HFF-Myc (cell line): ENCODE measurements at regions not wholly inside any gene's neighbourhood (a gene's known extent, or its start where the extent isn't known, plus 50 kb on each side); places are given as distances from the start of the nearest gene placed in this dataset.

Experiments used
- DNase-seq: peaks from one replicate; pipeline ENCODE4 v3.0.0-alpha.2; 2011; ENCODE audit warnings: low read depth; ENCODE audit errors: extremely low read depth
- H3K4me3 ChIP-seq: replicated peaks from 2 replicates; pipeline ENCODE4 v1.5.1; 2011; ENCODE audit warnings: low read depth, mild to moderate bottlenecking, control low read depth, low read length
- TF ChIP-seq, protein P1 (sequence below): IDR thresholded peaks from 2 replicates; pipeline ENCODE4 v1.5.1; 2012; ENCODE audit warnings: mild to moderate bottlenecking, low read depth, low read length, control low read depth; ENCODE audit errors: missing control alignments

- H3K4me3 ChIP-seq = no peak overlapping the region
- TF ChIP-seq, protein P1, sequence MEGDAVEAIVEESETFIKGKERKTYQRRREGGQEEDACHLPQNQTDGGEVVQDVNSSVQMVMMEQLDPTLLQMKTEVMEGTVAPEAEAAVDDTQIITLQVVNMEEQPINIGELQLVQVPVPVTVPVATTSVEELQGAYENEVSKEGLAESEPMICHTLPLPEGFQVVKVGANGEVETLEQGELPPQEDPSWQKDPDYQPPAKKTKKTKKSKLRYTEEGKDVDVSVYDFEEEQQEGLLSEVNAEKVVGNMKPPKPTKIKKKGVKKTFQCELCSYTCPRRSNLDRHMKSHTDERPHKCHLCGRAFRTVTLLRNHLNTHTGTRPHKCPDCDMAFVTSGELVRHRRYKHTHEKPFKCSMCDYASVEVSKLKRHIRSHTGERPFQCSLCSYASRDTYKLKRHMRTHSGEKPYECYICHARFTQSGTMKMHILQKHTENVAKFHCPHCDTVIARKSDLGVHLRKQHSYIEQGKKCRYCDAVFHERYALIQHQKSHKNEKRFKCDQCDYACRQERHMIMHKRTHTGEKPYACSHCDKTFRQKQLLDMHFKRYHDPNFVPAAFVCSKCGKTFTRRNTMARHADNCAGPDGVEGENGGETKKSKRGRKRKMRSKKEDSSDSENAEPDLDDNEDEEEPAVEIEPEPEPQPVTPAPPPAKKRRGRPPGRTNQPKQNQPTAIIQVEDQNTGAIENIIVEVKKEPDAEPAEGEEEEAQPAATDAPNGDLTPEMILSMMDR = no peak
- no peak for DNase-seq
Measured at GRCh38 chr19:30084390-30084819, 142.4 kb downstream of the URI1 start.

DNA sequence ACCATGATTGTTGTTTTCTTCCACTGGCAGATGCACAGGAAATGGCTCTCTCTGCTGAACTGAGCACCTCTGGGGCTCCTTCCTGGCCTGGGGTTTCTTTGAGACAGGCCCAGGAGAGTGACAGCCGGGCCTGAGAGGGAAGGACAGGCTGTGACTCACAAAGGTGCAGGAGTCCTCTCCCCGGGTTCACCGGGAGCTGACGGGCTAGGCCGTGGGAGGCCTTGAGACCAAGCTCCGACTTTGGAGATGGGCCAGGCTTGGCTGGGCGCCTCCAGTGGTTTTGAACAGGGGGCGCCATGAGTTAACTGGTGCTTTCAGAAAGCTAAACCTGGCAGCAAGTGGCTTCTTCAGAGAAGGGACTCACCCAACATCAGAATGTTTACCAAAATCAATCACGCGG lies 143.4 kb downstream of the URI1 start:
- TF ChIP-seq, protein P1 = no peak
- no peak for DNase-seq
- no peak overlapping the region for H3K4me3 ChIP-seq

- TF ChIP-seq, protein P1 = no peak
- no peak overlapping the region for H3K4me3 ChIP-seq
- DNase-seq = no peak
Measured at GRCh38 chr19:30086220-30086619, 144.2 kb downstream of the URI1 start.

DNA sequence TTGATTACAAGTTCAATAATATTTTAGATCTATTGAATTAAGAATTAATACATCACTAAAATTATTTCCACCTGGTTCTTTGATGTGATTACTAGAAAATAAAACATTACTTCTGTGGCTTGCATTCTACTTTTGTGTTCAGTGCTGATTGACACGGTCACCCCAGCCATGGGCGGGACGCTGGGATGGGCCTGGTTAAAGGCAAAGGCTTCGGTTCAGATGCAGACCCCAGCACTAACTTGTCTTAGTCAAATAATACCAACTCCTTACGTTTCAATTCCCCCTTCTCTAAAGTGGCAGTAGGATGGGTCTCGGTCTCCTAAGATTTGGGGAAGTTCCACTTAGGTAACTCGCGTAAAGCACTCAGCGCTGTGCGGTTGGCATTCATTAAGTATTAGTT lies 144.9 kb downstream of the URI1 start:
- no peak for DNase-seq
- TF ChIP-seq, protein P1 = no peak
- no peak overlapping the region for H3K4me3 ChIP-seq

GRCh38 chr19:30087381-30088138 lies 145.5 kb downstream of the URI1 start:
- TF ChIP-seq, protein P1 = no peak
- DNase-seq = no peak
- H3K4me3 ChIP-seq = no peak overlapping the region

DNA sequence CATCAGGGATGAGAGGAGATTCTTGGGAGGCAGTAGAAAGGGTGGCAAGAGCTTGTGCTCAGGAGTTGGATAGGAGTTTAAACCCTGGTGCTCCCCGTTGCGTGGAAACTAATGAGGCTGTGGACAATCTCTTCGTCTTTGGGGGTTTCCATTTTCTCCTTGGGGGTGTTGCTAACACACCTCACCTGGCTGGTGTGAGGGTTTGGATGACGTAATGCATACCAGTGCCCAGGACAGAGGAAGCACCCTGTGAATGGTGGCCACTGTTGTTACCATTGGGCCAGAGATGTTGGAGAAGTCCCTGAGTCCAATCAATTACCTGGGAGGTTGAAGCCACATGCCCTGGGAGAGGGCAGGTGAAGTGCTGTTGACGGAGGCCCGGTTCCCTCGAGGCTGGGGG lies 146.5 kb downstream of the URI1 start:
- no peak overlapping the region for H3K4me3 ChIP-seq
- DNase-seq = no peak
- TF ChIP-seq, protein P1 = no peak
